LNCaP clone FGC (cell line): ENCODE measurements at regions not wholly inside any gene's neighbourhood (a gene's known extent, or its start where the extent isn't known, plus 50 kb on each side); places are given as distances from the start of the nearest gene placed in this dataset.

Experiments
- DNase-seq: peaks from one replicate; pipeline ENCODE4 v3.0.0-alpha.2; 2011; ENCODE audit warnings: low read depth
- H3K4me3 ChIP-seq: 2 replicates; pipeline ENCODE4 v1.5.1; 2011; ENCODE audit warnings: mild to moderate bottlenecking, low read depth, low read length, control low read depth
- TF ChIP-seq, protein P1 (sequence below): IDR thresholded peaks from 2 replicates; pipeline ENCODE4 v1.5.1; 2012; ENCODE audit warnings: mild to moderate bottlenecking; ENCODE audit not compliant: control insufficient read depth, insufficient read depth; ENCODE audit errors: extremely low read depth

DNA sequence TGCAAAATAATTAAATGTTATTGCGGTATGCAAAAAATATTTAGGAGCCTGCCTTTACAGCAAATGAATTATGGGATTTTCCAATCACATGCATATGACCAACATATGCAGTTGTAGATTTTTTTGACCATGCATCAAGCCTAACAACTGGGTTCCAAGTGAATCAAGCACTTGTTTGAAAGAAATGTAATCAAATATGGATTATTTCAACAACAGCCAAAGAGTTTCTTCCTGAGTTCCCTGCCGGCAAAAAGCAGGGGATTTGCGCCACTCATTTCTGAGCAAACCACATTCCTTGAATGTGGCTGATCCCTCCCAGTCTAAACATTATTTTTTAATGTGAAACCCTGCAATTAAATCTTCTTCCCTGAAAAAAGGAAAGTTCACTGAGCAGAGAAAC is 100.1 kb upstream of the ADTRP start:
- H3K4me3 ChIP-seq, result no peak overlapping the region
- TF ChIP-seq, protein P1, sequence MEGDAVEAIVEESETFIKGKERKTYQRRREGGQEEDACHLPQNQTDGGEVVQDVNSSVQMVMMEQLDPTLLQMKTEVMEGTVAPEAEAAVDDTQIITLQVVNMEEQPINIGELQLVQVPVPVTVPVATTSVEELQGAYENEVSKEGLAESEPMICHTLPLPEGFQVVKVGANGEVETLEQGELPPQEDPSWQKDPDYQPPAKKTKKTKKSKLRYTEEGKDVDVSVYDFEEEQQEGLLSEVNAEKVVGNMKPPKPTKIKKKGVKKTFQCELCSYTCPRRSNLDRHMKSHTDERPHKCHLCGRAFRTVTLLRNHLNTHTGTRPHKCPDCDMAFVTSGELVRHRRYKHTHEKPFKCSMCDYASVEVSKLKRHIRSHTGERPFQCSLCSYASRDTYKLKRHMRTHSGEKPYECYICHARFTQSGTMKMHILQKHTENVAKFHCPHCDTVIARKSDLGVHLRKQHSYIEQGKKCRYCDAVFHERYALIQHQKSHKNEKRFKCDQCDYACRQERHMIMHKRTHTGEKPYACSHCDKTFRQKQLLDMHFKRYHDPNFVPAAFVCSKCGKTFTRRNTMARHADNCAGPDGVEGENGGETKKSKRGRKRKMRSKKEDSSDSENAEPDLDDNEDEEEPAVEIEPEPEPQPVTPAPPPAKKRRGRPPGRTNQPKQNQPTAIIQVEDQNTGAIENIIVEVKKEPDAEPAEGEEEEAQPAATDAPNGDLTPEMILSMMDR, result no peak
- DNase-seq, result no peak

DNA sequence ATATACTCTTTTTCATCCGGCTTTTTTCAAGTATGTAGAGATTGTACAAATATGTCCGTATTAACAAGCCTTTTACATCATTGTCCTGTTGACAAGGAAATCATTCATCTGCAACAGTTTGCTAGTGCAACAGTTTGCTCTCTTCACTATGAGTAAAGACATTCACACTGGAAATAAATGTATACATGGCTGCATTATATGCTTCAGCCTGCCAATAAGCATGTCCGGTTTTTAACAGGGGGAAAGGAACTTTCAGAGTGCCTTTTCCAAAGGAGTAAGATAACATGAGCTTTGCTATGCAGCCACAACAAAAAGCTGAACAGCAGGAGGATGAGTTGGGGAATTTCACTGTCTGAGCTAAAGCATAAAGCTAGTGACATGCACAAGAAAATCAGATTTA is 99.4 kb upstream of the ADTRP start:
- TF ChIP-seq, protein P1, result no peak
- H3K4me3 ChIP-seq, result no peak overlapping the region
- no peak for DNase-seq

DNA sequence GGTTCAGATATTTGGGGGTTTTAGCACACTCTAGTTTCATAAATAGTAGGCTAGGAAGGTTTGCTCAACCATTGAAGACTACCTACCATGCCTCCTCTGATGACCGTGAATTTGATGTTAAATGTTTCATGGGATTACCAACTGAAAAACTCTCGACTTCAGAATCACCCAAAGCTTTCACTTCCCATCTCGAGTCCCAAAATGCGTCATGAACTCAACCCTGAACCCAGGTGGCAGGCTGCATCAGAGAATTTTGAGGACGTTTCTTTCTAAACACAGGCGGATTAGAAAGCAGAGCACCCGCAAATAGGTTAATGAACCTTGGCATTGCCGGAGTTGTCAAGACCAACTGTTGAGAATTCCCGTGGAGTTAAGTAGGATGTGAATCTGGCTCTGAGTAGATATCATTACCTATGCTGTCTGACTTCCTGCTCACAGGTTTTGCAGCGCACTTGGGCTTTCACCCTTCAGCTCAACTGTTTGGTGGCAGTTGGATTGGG is 98.4 kb upstream of the ADTRP start:
- TF ChIP-seq, protein P1, result no peak
- no peak for DNase-seq
- no peak overlapping the region for H3K4me3 ChIP-seq

DNA sequence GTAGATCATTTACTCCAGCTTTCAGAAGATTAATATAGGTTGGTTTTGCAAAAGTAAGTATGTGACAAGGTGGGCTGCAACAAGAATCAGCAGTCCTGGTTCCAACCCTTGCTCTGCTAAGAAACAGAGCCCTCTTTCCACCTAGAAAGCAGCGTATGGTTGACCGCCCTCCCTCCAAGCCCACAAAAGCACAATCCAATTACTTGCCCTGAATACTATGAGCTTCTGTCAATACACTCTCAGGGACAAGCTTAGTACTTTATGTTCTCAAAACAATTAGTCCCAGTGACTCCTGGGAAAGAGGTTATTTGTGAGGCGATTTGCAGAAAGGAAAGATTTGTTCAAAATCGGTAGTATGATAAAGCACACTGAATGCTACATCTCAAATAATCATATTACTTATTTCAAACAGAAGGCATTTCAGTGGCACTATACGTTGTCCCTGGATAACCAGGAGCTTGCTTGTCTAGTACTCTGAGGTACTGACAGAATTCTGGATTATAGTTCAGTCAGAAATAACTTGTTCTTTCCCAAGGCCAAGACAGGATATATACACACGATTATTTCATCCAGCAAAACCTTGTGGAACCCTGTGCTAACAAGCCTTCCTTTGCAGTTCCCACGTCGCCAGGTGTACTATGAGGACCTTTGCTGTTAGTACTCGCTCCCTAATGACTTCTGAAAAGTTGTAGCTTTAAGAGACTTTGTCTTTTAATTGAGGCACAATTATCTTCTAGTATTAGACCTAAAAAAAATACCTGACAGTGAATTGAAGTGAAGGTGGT is 96.9 kb upstream of the ADTRP start:
- TF ChIP-seq, protein P1, result no peak
- no peak for DNase-seq
- no peak overlapping the region for H3K4me3 ChIP-seq

DNA sequence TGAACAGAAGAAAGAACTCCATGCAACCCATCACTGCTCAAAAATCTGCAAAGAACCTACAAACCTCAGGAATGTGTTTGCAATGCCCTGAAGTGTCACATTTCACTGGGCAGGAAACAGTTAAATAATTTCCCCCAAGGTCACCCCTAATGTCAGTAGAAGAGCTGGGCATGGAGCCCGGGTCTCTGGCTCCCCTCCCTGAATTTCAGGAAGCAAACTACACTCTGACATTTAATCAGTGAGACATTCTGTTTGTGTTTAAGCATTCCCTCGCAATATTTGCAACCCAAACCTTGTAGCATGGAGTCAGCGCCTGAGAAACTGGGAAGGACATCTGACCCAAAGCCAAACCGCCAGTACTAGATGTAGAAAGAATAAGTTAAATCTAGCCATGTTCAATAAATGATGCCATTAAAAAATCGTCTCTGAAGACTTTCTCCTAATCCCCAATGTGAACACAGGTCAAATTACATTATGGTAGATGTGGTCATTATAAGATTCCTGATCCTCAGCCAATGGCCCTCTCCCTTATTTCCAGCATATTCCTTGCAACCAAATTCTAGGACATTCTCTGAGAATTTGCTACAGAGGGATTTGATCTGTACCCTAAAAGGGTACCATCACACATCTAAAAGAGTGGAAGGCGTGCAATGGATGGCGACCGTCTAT is 91.2 kb upstream of the ADTRP start:
- TF ChIP-seq, protein P1, result no peak
- no peak for DNase-seq
- no peak overlapping the region for H3K4me3 ChIP-seq

DNA sequence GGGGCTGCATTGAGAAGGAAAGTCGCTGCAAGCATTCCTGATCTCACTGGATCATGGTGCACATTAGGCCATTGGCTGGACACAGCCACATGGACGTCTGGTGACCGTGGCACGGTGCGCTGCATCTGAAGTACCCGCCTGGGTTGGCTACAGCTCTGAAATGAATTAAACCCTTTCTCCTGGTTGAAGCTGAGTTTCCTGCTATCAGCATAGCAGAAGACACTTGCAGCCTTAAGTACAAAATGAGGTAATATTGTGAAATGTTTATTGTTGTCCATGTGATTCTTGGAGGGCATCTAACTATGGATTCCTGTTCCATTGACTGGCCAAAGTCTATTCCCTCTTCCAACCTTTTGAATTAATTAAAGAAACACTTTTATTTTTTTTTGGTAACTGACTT is 89.8 kb upstream of the ADTRP start:
- no peak for DNase-seq
- H3K4me3 ChIP-seq, result no peak overlapping the region
- TF ChIP-seq, protein P1, result no peak
